ENCODE measurements at regions not wholly inside any gene's neighbourhood (a gene's known extent, or its start where the extent isn't known, plus 50 kb on each side); places are given as distances from the start of the nearest gene placed in this dataset.
"Not testable (repeated sequence)": the region's sequence is repeated elsewhere in the genome, so short reads cannot be mapped to it uniquely, and the experiment has no call there.

- no peak for DNase-seq (ENCODE audit: low spot score)
- no peak for FAIRE-seq
Measured at GRCh38 chr14:28946267-28946666, 179.7 kb downstream of the FOXG1 start.

- DNase-seq (ENCODE audit: low spot score), result no peak
- FAIRE-seq, result no peak
Measured at GRCh38 chr14:28949503-28949902, 182.9 kb downstream of the FOXG1 start.

- no peak for DNase-seq (ENCODE audit: low spot score)
- no peak for FAIRE-seq
Measured at GRCh38 chr14:28952161-28952560, 185.6 kb downstream of the FOXG1 start.

GRCh38 chr14:28952666-28953065 lies 186.1 kb downstream of the FOXG1 start:
- FAIRE-seq (no peak), DNase-seq (ENCODE audit: low spot score) (no peak)

GRCh38 chr14:28953973-28954372 lies 187.4 kb downstream of the FOXG1 start:
- DNase-seq (ENCODE audit: low spot score), result no peak
- no peak for FAIRE-seq

GRCh38 chr14:28966416-28967233 lies 200.0 kb downstream of the FOXG1 start:
- no peak for FAIRE-seq
- no peak for DNase-seq (ENCODE audit: low spot score)

- DNase-seq (ENCODE audit: low spot score) (no peak), FAIRE-seq (no peak)
Measured at GRCh38 chr14:28975084-28975483, 208.5 kb downstream of the FOXG1 start.

- DNase-seq (ENCODE audit: low spot score) (no peak), FAIRE-seq (no peak)
Measured at GRCh38 chr14:28982228-28982627, 215.6 kb downstream of the FOXG1 start.

GRCh38 chr14:28983279-28983678 lies 216.7 kb downstream of the FOXG1 start:
- DNase-seq (ENCODE audit: low spot score) (no peak), FAIRE-seq (no peak)

- DNase-seq (ENCODE audit: low spot score), result no peak
- no peak for FAIRE-seq
Measured at GRCh38 chr14:28987516-28987915, 220.9 kb downstream of the FOXG1 start.

GRCh38 chr14:28997196-28997595 lies 230.6 kb downstream of the FOXG1 start:
- not testable (repeated sequence) for DNase-seq (ENCODE audit: low spot score); FAIRE-seq

GRCh38 chr14:28999656-29000055 lies 233.1 kb downstream of the FOXG1 start:
- no peak for DNase-seq (ENCODE audit: low spot score)
- no peak for FAIRE-seq

GRCh38 chr14:29005647-29006046 lies 239.1 kb downstream of the FOXG1 start:
- DNase-seq (ENCODE audit: low spot score) (no peak), FAIRE-seq (no peak)

GRCh38 chr14:29007990-29008389 lies 241.4 kb downstream of the FOXG1 start:
- no peak for FAIRE-seq
- no peak for DNase-seq (ENCODE audit: low spot score)

- DNase-seq (ENCODE audit: low spot score), result peak; percentile 49
Measured at GRCh38 chr14:29016050-29016900, 249.7 kb downstream of the FOXG1 start.

GRCh38 chr14:29023505-29023904 lies 256.9 kb downstream of the FOXG1 start:
- not testable (repeated sequence) for FAIRE-seq; DNase-seq (ENCODE audit: low spot score)

More at GRCh38 chr14:29016050-29016900, 249.7 kb downstream of the FOXG1 start:
- FAIRE-seq, result no peak

- DNase-seq (ENCODE audit: low spot score); FAIRE-seq: not testable (repeated sequence)
Measured at GRCh38 chr14:29027441-29027840, 260.9 kb downstream of the FOXG1 start.

- FAIRE-seq; DNase-seq (ENCODE audit: low spot score): not testable (repeated sequence)
Measured at GRCh38 chr14:29027941-29028705, 261.5 kb downstream of the FOXG1 start.

- FAIRE-seq (no peak), DNase-seq (ENCODE audit: low spot score) (peak; percentile 3)
Measured at GRCh38 chr14:29028973-29029582, 262.5 kb downstream of the FOXG1 start.

GRCh38 chr14:29030121-29030520 lies 263.5 kb downstream of the FOXG1 start:
- no peak for DNase-seq (ENCODE audit: low spot score)
- FAIRE-seq, result no peak

GRCh38 chr14:29030970-29031369 lies 264.4 kb downstream of the FOXG1 start:
- FAIRE-seq (no peak), DNase-seq (ENCODE audit: low spot score) (no peak)

Data from urothelium cell line (cell line).